Adrenal gland (tissue), 5 donors: ENCODE measurements at regions not wholly inside any gene's neighbourhood (a gene's known extent, or its start where the extent isn't known, plus 50 kb on each side); places are given as distances from the start of the nearest gene placed in this dataset.

Source experiments
- CTCF ChIP-seq, 6 experiments: fragments of 450-650 bp in 4 of 6; fragments of 200-600 bp in 2 of 6; sonication (generic) in 1 of 6; IDR thresholded peaks; 1 replicate in 5 of 6; 2 replicates in 1 of 6; pipeline versions ENCODE4 v1.5.1 to v1.8.0; 2016 to 2021; ENCODE audit warnings: antibody characterized with exemption in 6 of 6, mild to moderate bottlenecking in 2 of 6, moderate library complexity in 1 of 6
- POLR2A ChIP-seq, 2 donors: fragments of 450-650 bp; IDR thresholded peaks; one replicate each; pipeline ENCODE4 v1.6.1; 2017; ENCODE audit warnings: antibody characterized with exemption in 2 of 2, mild to moderate bottlenecking in 2 of 2, moderate library complexity in 1 of 2
- donor health status: DM: no; HTN: no; CAD: no.

GRCh38 chr15:98296653-98297052, 336.1 kb downstream of the ARRDC4 start:
- TF ChIP-seq POLR2A (IDR thresholded peaks at IDR 0.05) (no peak), CTCF (IDR thresholded peaks at IDR 0.05) (no peak)
